GM18517 (cell line): ENCODE measurements at regions not wholly inside any gene's neighbourhood (a gene's known extent, or its start where the extent isn't known, plus 50 kb on each side); places are given as distances from the start of the nearest gene placed in this dataset.
A peak's percentile ranks its signal among the peaks of the same experiment; 100 is the strongest.
"Not testable (repeated sequence)": the region's sequence is repeated elsewhere in the genome, so short reads cannot be mapped to it uniquely, and the experiment has no call there.

Experiments
- ATAC-seq: cut with Tn5 transposase; IDR thresholded peaks from one replicate; pipeline ENCODE4 v1.9.1; 2021; ENCODE audit warnings: mild to moderate bottlenecking, moderate library complexity; ENCODE audit not compliant: unreplicated experiment

- ATAC-seq = no peak
Measured at GRCh38 chr10:128178302-128178958, 52.2 kb upstream of the MKI67 start.

GRCh38 chr10:128180843-128181242 is 54.6 kb upstream of the MKI67 start:
- ATAC-seq = no peak

GRCh38 chr10:128185627-128186026 is 59.4 kb upstream of the MKI67 start:
- no peak for ATAC-seq

- ATAC-seq = no peak
Measured at GRCh38 chr10:128186959-128187787, 61.0 kb upstream of the MKI67 start.

GRCh38 chr10:128187788-128188185 is 61.6 kb upstream of the MKI67 start:
- no peak for ATAC-seq

- no peak for ATAC-seq
Measured at GRCh38 chr10:128189176-128189575, 63.0 kb upstream of the MKI67 start.

GRCh38 chr10:128191847-128192246 is 65.6 kb upstream of the MKI67 start:
- ATAC-seq = no peak

GRCh38 chr10:128201826-128202225 is 75.6 kb upstream of the MKI67 start:
- not testable (repeated sequence) for ATAC-seq

GRCh38 chr10:128203028-128203427 is 76.8 kb upstream of the MKI67 start:
- ATAC-seq = no peak

GRCh38 chr10:128205591-128205990 is 79.4 kb upstream of the MKI67 start:
- not testable (repeated sequence) for ATAC-seq

- ATAC-seq = no peak
Measured at GRCh38 chr10:128206676-128207075, 80.5 kb upstream of the MKI67 start.

GRCh38 chr10:128209862-128210214 is 83.6 kb upstream of the MKI67 start:
- ATAC-seq = no peak

GRCh38 chr10:128210215-128211063 is 84.2 kb upstream of the MKI67 start:
- ATAC-seq = no peak

- ATAC-seq = no peak
Measured at GRCh38 chr10:128211064-128211504, 84.9 kb upstream of the MKI67 start.

GRCh38 chr10:128211953-128212727 is 85.9 kb upstream of the MKI67 start:
- ATAC-seq = peak; percentile 92

GRCh38 chr10:128213156-128213555 is 86.9 kb upstream of the MKI67 start:
- no peak for ATAC-seq

GRCh38 chr10:128215733-128216132 is 89.5 kb upstream of the MKI67 start:
- ATAC-seq = no peak

GRCh38 chr10:128217136-128217535 is 90.9 kb upstream of the MKI67 start:
- ATAC-seq = no peak

GRCh38 chr10:128218161-128218560 is 91.9 kb upstream of the MKI67 start:
- no peak for ATAC-seq

GRCh38 chr10:128219295-128219694 is 93.1 kb upstream of the MKI67 start:
- ATAC-seq = no peak

GRCh38 chr10:128220021-128220420 is 93.8 kb upstream of the MKI67 start:
- ATAC-seq = no peak
